ENCODE measurements at regions not wholly inside any gene's neighbourhood (a gene's known extent, or its start where the extent isn't known, plus 50 kb on each side); places are given as distances from the start of the nearest gene placed in this dataset.

- TF ChIP-seq POLR2A (IDR thresholded peaks at IDR 0.05) (no peak), CTCF (IDR thresholded peaks at IDR 0.05) (no peak)
These were observed 284.0 kb upstream of the CWC22 start for GRCh38 chr2:180291060-180291459.
